ENCODE measurements at regions not wholly inside any gene's neighbourhood (a gene's known extent, or its start where the extent isn't known, plus 50 kb on each side); places are given as distances from the start of the nearest gene placed in this dataset.
A peak's percentile ranks its signal among the peaks of the same experiment; 100 is the strongest.

DNA sequence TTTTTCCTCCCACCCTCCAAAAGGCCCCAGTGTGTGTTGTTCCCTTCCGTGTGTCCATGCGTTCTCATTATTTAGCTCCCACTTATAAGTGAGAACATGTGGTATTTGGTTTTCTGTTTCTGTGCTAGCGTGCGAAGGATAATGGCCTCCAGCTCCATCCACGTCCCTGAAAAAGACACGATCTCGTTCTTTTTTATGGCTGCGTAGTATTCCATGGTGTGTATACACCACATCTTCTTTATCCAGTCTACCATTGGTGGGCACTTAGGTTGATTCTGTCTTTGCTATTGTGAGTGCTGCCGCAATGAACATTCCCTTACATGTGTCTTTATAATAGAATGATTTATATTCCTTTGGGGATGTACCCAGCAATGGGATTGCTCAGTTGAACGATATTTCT lies 177.8 kb downstream of the ETS2 start (continued):
- TF ChIP-seq, protein P1, sequence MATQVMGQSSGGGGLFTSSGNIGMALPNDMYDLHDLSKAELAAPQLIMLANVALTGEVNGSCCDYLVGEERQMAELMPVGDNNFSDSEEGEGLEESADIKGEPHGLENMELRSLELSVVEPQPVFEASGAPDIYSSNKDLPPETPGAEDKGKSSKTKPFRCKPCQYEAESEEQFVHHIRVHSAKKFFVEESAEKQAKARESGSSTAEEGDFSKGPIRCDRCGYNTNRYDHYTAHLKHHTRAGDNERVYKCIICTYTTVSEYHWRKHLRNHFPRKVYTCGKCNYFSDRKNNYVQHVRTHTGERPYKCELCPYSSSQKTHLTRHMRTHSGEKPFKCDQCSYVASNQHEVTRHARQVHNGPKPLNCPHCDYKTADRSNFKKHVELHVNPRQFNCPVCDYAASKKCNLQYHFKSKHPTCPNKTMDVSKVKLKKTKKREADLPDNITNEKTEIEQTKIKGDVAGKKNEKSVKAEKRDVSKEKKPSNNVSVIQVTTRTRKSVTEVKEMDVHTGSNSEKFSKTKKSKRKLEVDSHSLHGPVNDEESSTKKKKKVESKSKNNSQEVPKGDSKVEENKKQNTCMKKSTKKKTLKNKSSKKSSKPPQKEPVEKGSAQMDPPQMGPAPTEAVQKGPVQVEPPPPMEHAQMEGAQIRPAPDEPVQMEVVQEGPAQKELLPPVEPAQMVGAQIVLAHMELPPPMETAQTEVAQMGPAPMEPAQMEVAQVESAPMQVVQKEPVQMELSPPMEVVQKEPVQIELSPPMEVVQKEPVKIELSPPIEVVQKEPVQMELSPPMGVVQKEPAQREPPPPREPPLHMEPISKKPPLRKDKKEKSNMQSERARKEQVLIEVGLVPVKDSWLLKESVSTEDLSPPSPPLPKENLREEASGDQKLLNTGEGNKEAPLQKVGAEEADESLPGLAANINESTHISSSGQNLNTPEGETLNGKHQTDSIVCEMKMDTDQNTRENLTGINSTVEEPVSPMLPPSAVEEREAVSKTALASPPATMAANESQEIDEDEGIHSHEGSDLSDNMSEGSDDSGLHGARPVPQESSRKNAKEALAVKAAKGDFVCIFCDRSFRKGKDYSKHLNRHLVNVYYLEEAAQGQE (IDR thresholded peaks at IDR 0.05; ENCODE audit: unreplicated experiment): no peak
- TF ChIP-seq NANOG (IDR thresholded peaks at IDR 0.05; ENCODE audit: borderline replicate concordance) (no peak), JUNB (IDR thresholded peaks at IDR 0.05; ENCODE audit: unreplicated experiment) (no peak)

DNA sequence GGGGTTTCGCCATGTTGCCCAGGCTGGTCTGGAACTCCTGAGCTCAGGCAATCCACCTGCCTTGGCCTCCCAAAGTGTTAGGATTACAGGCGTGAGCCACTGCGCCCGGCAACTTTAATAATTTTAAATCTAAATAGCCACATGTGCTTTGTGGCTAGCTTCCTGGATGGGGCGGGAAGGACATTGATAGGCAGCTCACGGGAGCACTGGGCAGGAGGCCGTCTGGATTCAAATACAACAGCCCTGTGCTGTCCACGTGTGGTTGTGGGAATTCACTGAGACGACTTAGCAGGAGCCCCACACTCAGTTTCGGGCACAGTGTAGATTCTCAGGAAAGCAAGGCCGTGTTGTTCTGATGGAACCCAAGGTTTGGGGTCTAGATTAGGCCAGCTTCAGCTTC lies 177.1 kb downstream of the ETS2 start:
- ATAC-seq: no peak
- Mint-ChIP-seq H3K4me1 (peaks cover 46% of the 10 kb centered on the region), H3K4me3 (no peak overlapping the region), H3K27ac (no peak overlapping the region), H3K27me3 (ENCODE audit: insufficient read depth, low read depth, poor library complexity) (peaks cover 18% of the 10 kb centered on the region), H3K9me3 (peaks cover 7% of the 10 kb centered on the region; the same call in 1 of the 3 replicates), H3K36me3 (ENCODE audit: low read depth) (no peaks in the 10 kb centered on the region)
- Histone ChIP-seq H3K27ac (ENCODE audit: low read depth) (peak overlapping the region; percentile 63), H3K9me2 (ENCODE audit: insufficient read depth) (peaks cover 9% of the 10 kb centered on the region; the same call in 1 of the 2 replicates), H3K36me3 (ENCODE audit: insufficient read depth) (no peaks in the 10 kb centered on the region), H3K27me3 (ENCODE audit: insufficient read depth) (no peaks in the 10 kb centered on the region), H3K4me1 (ENCODE audit: insufficient read depth) (peaks cover 37% of the 10 kb centered on the region), H3K4me3 (no peak overlapping the region), H3K4me2 (no peak overlapping the region), H2AFZ (no peak overlapping the region), H3F3A (replicated peaks; ENCODE audit: low read depth) (no peaks in the 10 kb centered on the region), H4K20me1 (replicated peaks; ENCODE audit: insufficient read depth) (no peaks in the 10 kb centered on the region), H3K79me2 (replicated peaks; ENCODE audit: insufficient read depth) (no peaks in the 10 kb centered on the region)
- no peak for DNase-seq (ENCODE audit: low spot score)
- TF ChIP-seq STAT1 (IDR thresholded peaks at IDR 0.05; ENCODE audit: unreplicated experiment) (no peak), POLR2AphosphoS5 (IDR thresholded peaks at IDR 0.05; ENCODE audit: low read depth) (no peak), ZNF331 (CRISPR knock-in tag; IDR thresholded peaks at IDR 0.05; ENCODE audit: low read depth) (no peak)
- TF ChIP-seq, protein P2, sequence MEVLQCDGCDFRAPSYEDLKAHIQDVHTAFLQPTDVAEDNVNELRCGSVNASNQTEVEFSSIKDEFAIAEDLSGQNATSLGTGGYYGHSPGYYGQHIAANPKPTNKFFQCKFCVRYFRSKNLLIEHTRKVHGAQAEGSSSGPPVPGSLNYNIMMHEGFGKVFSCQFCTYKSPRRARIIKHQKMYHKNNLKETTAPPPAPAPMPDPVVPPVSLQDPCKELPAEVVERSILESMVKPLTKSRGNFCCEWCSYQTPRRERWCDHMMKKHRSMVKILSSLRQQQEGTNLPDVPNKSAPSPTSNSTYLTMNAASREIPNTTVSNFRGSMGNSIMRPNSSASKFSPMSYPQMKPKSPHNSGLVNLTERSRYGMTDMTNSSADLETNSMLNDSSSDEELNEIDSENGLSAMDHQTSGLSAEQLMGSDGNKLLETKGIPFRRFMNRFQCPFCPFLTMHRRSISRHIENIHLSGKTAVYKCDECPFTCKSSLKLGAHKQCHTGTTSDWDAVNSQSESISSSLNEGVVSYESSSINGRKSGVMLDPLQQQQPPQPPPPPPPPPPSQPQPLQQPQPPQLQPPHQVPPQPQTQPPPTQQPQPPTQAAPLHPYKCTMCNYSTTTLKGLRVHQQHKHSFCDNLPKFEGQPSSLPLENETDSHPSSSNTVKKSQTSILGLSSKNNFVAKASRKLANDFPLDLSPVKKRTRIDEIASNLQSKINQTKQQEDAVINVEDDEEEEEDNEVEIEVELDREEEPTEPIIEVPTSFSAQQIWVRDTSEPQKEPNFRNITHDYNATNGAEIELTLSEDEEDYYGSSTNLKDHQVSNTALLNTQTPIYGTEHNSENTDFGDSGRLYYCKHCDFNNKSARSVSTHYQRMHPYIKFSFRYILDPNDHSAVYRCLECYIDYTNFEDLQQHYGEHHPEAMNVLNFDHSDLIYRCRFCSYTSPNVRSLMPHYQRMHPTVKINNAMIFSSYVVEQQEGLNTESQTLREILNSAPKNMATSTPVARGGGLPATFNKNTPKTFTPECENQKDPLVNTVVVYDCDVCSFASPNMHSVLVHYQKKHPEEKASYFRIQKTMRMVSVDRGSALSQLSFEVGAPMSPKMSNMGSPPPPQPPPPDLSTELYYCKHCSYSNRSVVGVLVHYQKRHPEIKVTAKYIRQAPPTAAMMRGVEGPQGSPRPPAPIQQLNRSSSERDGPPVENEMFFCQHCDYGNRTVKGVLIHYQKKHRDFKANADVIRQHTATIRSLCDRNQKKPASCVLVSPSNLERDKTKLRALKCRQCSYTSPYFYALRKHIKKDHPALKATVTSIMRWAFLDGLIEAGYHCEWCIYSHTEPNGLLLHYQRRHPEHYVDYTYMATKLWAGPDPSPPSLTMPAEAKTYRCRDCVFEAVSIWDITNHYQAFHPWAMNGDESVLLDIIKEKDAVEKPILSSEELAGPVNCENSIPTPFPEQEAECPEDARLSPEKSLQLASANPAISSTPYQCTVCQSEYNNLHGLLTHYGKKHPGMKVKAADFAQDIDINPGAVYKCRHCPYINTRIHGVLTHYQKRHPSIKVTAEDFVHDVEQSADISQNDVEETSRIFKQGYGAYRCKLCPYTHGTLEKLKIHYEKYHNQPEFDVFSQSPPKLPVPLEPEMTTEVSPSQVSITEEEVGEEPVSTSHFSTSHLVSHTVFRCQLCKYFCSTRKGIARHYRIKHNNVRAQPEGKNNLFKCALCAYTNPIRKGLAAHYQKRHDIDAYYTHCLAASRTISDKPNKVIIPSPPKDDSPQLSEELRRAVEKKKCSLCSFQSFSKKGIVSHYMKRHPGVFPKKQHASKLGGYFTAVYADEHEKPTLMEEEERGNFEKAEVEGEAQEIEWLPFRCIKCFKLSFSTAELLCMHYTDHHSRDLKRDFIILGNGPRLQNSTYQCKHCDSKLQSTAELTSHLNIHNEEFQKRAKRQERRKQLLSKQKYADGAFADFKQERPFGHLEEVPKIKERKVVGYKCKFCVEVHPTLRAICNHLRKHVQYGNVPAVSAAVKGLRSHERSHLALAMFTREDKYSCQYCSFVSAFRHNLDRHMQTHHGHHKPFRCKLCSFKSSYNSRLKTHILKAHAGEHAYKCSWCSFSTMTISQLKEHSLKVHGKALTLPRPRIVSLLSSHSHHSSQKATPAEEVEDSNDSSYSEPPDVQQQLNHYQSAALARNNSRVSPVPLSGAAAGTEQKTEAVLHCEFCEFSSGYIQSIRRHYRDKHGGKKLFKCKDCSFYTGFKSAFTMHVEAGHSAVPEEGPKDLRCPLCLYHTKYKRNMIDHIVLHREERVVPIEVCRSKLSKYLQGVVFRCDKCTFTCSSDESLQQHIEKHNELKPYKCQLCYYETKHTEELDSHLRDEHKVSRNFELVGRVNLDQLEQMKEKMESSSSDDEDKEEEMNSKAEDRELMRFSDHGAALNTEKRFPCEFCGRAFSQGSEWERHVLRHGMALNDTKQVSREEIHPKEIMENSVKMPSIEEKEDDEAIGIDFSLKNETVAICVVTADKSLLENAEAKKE (CRISPR knock-in tag; IDR thresholded peaks at IDR 0.05): no peak
- TF ChIP-seq, protein P1 (IDR thresholded peaks at IDR 0.05; ENCODE audit: unreplicated experiment): no peak
- TF ChIP-seq, protein P3, sequence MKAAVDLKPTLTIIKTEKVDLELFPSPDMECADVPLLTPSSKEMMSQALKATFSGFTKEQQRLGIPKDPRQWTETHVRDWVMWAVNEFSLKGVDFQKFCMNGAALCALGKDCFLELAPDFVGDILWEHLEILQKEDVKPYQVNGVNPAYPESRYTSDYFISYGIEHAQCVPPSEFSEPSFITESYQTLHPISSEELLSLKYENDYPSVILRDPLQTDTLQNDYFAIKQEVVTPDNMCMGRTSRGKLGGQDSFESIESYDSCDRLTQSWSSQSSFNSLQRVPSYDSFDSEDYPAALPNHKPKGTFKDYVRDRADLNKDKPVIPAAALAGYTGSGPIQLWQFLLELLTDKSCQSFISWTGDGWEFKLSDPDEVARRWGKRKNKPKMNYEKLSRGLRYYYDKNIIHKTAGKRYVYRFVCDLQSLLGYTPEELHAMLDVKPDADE (IDR thresholded peaks at IDR 0.05): no peak
